ENCODE measurements at regions not wholly inside any gene's neighbourhood (a gene's known extent, or its start where the extent isn't known, plus 50 kb on each side); places are given as distances from the start of the nearest gene placed in this dataset.

GRCh38 chr4:138728566-138728965 is 287.0 kb upstream of the NOCT start:
- ChIA-PET POLR2A (no interaction called here), CTCF (no interaction called here)
- peaks cover 10 to 13% of the 10 kb centered on the region in 2 experiments for H3K27me3 ChIP-seq (ENCODE audit: control insufficient read depth in 2 of 2, insufficient read depth in 2 of 2, low read length in 2 of 2)
- H3K9me3 ChIP-seq (replicated peaks; ENCODE audit: control insufficient read depth, insufficient read depth, low read length), result no peaks in the 10 kb centered on the region
- no TSS peak for BruUV-seq (replicated peaks)
- TF ChIP-seq POLR2A (IDR thresholded peaks at IDR 0.05; ENCODE audit: low read depth, low read length) (no peak), POLR2AphosphoS5 (IDR thresholded peaks at IDR 0.05; ENCODE audit: insufficient read depth, low read depth, low read length) (no peak), MYC (IDR thresholded peaks at IDR 0.05; ENCODE audit: low read depth, low read length) (no peak), JUN (IDR thresholded peaks at IDR 0.05; ENCODE audit: borderline replicate concordance, insufficient read depth, insufficient read length, low read depth) (no peak), GATA2 (IDR thresholded peaks at IDR 0.05; ENCODE audit: insufficient read depth, insufficient read length, low read depth, low read length) (no peak), FOS (IDR thresholded peaks at IDR 0.05; ENCODE audit: borderline replicate concordance, insufficient read depth, low read length) (no peak), MAX (IDR thresholded peaks at IDR 0.05; ENCODE audit: insufficient read depth, insufficient read length) (no peak), EZH2 (IDR thresholded peaks at IDR 0.05; ENCODE audit: borderline replicate concordance, low read depth, low read length, severe bottlenecking) (no peak), CTCF (IDR thresholded peaks at IDR 0.05; ENCODE audit: extremely low read depth in 1 of 2, insufficient read depth in 1 of 2, low read depth in 1 of 2, low read length in 2 of 2) (no peak)
- no peaks in the 10 kb centered on the region for H3K4me1 ChIP-seq (ENCODE audit: control insufficient read depth, extremely low read depth, insufficient read depth, low read length)
- no peak overlapping the region for H3K4me3 ChIP-seq (replicated peaks in 1 of 3; ENCODE audit: insufficient read depth in 1 of 3, low read depth in 1 of 3, low read length in 3 of 3)
- FAIRE-seq (no peak), DNase-seq (ENCODE audit: low read depth, low spot score) (no peak)
- dilution Hi-C loops (cut with MboI; ENCODE audit: extremely low pct_ligation_motif_present, low sequenced_read_pairs), result no loop called here
- no peaks in the 10 kb centered on the region for H3K36me3 ChIP-seq (ENCODE audit: control insufficient read depth in 2 of 2, extremely low read depth in 1 of 2, insufficient read depth in 2 of 2, low read length in 2 of 2)
- H4K20me1 ChIP-seq (replicated peaks; ENCODE audit: control insufficient read depth, extremely low read depth, insufficient read depth, low read length), result no peaks in the 10 kb centered on the region
- H3K9me1 ChIP-seq (replicated peaks; ENCODE audit: control insufficient read depth, extremely low read depth, insufficient read depth, low read length), result no peaks in the 10 kb centered on the region
- H2AFZ ChIP-seq (ENCODE audit: low read depth, low read length), result no peak overlapping the region
- no peak overlapping the region for H3K27ac ChIP-seq (ENCODE audit: insufficient read depth, low read depth, low read length)
- H3K79me2 ChIP-seq (ENCODE audit: control insufficient read depth, insufficient read depth, low read length), result no peaks in the 10 kb centered on the region
- H3K4me2 ChIP-seq (ENCODE audit: insufficient read depth, low read length), result no peak overlapping the region
- intact Hi-C loops (cut with micrococcal nuclease), result no loop called here
- no peak overlapping the region for H3K9ac ChIP-seq (replicated peaks; ENCODE audit: extremely low read depth, insufficient read depth, low read length)
